H9 (cell line): ENCODE measurements at regions not wholly inside any gene's neighbourhood (a gene's known extent, or its start where the extent isn't known, plus 50 kb on each side); places are given as distances from the start of the nearest gene placed in this dataset.

ENCODE experiments used
- DNase-seq: peaks from one replicate; pipeline ENCODE4 v3.0.0-alpha.2; 2017
- H2AFZ ChIP-seq: one replicate; pipeline ENCODE4 v1.6.1; 2013; ENCODE audit warnings: mild to moderate bottlenecking, low read length, control low read depth, moderate library complexity
- H2AK5ac ChIP-seq: 2 replicates; pipeline ENCODE4 v1.6.1; 2013; ENCODE audit warnings: low read length, control low read depth, mixed read lengths; ENCODE audit not compliant: insufficient read length
- H2BK120ac ChIP-seq: one replicate; pipeline ENCODE4 v1.6.1; 2013; ENCODE audit warnings: low read depth, mild to moderate bottlenecking, low read length, control low read depth, inconsistent platforms; ENCODE audit not compliant: poor library complexity, severe bottlenecking
- H2BK12ac ChIP-seq: 2 replicates; pipeline ENCODE4 v1.6.1; 2013; ENCODE audit warnings: low read length, control low read depth, mixed read lengths, low read depth; ENCODE audit not compliant: insufficient read length
- H2BK15ac ChIP-seq: 2 replicates; pipeline ENCODE4 v1.6.1; 2013; ENCODE audit warnings: low read depth, low read length, control low read depth
- H2BK20ac ChIP-seq: one replicate; pipeline ENCODE4 v1.6.1; 2013; ENCODE audit warnings: low read depth, mild to moderate bottlenecking, low read length, control low read depth, inconsistent platforms; ENCODE audit not compliant: poor library complexity, severe bottlenecking
- H2BK5ac ChIP-seq: 2 replicates; pipeline ENCODE4 v1.6.1; 2013; ENCODE audit warnings: low read length, control low read depth, mixed read lengths; ENCODE audit not compliant: insufficient read length
- H3K14ac ChIP-seq: 2 replicates; pipeline ENCODE4 v1.6.1; 2013; ENCODE audit warnings: low read length, control low read depth; ENCODE audit not compliant: insufficient read depth
- H3K18ac ChIP-seq: 2 replicates; pipeline ENCODE4 v1.6.1; 2013; ENCODE audit warnings: low read depth, mild to moderate bottlenecking, mixed read lengths, low read length, control low read depth; ENCODE audit not compliant: insufficient read length
- H3K23ac ChIP-seq: 2 replicates; pipeline ENCODE4 v1.6.1; 2013; ENCODE audit warnings: low read length, control low read depth, mixed read lengths, low read depth; ENCODE audit not compliant: insufficient read length
- H3K23me2 ChIP-seq: 2 replicates; pipeline ENCODE4 v1.6.1; 2013; ENCODE audit warnings: low read depth, mild to moderate bottlenecking, mixed read lengths, low read length, control low read depth; ENCODE audit not compliant: insufficient read length, poor library complexity, severe bottlenecking
- H3K27ac ChIP-seq: 2 replicates; pipeline ENCODE4 v1.5.1; 2013; ENCODE audit warnings: low read length, control low read depth, mixed read lengths, low read depth; ENCODE audit not compliant: insufficient read length
- H3K27me3 ChIP-seq: 2 replicates; pipeline ENCODE4 v1.6.1; 2013; ENCODE audit warnings: low read length, control low read depth, inconsistent platforms; ENCODE audit not compliant: insufficient read depth
- H3K4ac ChIP-seq: 2 replicates; pipeline ENCODE4 v1.6.1; 2013; ENCODE audit warnings: low read depth, mild to moderate bottlenecking, control low read depth, inconsistent platforms, low read length, moderate library complexity
- H3K4me1 ChIP-seq: 2 replicates; pipeline ENCODE4 v1.6.1; 2013; ENCODE audit warnings: low read length, control low read depth, inconsistent platforms; ENCODE audit not compliant: insufficient read depth
- H3K4me2 ChIP-seq: 2 replicates; pipeline ENCODE4 v1.6.1; 2013; ENCODE audit warnings: low read length, control low read depth, mixed read lengths; ENCODE audit not compliant: insufficient read length, insufficient read depth
- H3K56ac ChIP-seq: 2 replicates; pipeline ENCODE4 v1.6.1; 2013; ENCODE audit warnings: low read depth, mild to moderate bottlenecking, mixed read lengths, low read length, control low read depth; ENCODE audit not compliant: insufficient read length
- H3K79me1 ChIP-seq: 2 replicates; pipeline ENCODE4 v1.6.1; 2013; ENCODE audit warnings: low read depth, mild to moderate bottlenecking, moderate library complexity, low read length, control low read depth, inconsistent platforms; ENCODE audit not compliant: insufficient read depth, poor library complexity, severe bottlenecking
- H3K79me2 ChIP-seq: 2 replicates; pipeline ENCODE4 v1.6.1; 2013; ENCODE audit warnings: low read length, control low read depth, inconsistent platforms; ENCODE audit not compliant: insufficient read depth
- H3K9ac ChIP-seq: 2 replicates; pipeline ENCODE4 v1.6.1; 2013; ENCODE audit warnings: low read length, control low read depth, mixed read lengths; ENCODE audit not compliant: insufficient read length; ENCODE audit errors: extremely low read depth
- H3K9me3 ChIP-seq: one replicate; pipeline ENCODE4 v1.6.1; 2013; ENCODE audit warnings: low read depth, low read length, inconsistent platforms; ENCODE audit not compliant: control insufficient read depth
- H3T11ph ChIP-seq: one replicate; pipeline ENCODE4 v1.6.1; 2013; ENCODE audit warnings: mild to moderate bottlenecking, low read length, control low read depth, inconsistent platforms
- H4K20me1 ChIP-seq: one replicate; pipeline ENCODE4 v1.6.1; 2013; ENCODE audit not compliant: control insufficient read depth, insufficient read length, insufficient read depth
- H4K5ac ChIP-seq: 2 replicates; pipeline ENCODE4 v1.6.1; 2013; ENCODE audit warnings: low read depth, mild to moderate bottlenecking, mixed read lengths, low read length, control low read depth; ENCODE audit not compliant: insufficient read length
- H4K8ac ChIP-seq: replicated peaks from 2 replicates; pipeline ENCODE4 v1.6.1; 2013; ENCODE audit warnings: low read length, control low read depth, mixed read lengths, low read depth; ENCODE audit not compliant: insufficient read length
- H4K91ac ChIP-seq: 2 replicates; pipeline ENCODE4 v1.6.1; 2013; ENCODE audit warnings: low read depth, mild to moderate bottlenecking, moderate library complexity, mixed read lengths, low read length, control low read depth; ENCODE audit not compliant: insufficient read length
- H3K27ac Mint-ChIP-seq, 3 experiments: 2 replicates in 2 of 3; 3 replicates in 1 of 3; pipeline ENCODE4 v1.8.0; 2020 to 2021; ENCODE audit warnings: mixed read lengths in 3 of 3, mild to moderate bottlenecking in 1 of 3, moderate library complexity in 1 of 3
- H3K27me3 Mint-ChIP-seq: 2 replicates; pipeline ENCODE4 v1.8.0; 2021; ENCODE audit warnings: low read depth, mild to moderate bottlenecking, moderate library complexity, mixed read lengths
- H3K36me3 Mint-ChIP-seq, 3 experiments: 2 replicates in 2 of 3; 3 replicates in 1 of 3; pipeline ENCODE4 v1.8.0; 2020 to 2021; ENCODE audit warnings: low read depth in 3 of 3, mixed read lengths in 3 of 3; ENCODE audit not compliant: insufficient read depth in 1 of 3
- H3K4me1 Mint-ChIP-seq, 2 experiments: 2 replicates each; pipeline ENCODE4 v1.8.0; 2020; ENCODE audit warnings: mixed read lengths in 2 of 2
- H3K4me3 Mint-ChIP-seq, 2 experiments: 2 replicates in 1 of 2; 3 replicates in 1 of 2; pipeline ENCODE4 v1.8.0; 2020 to 2021; ENCODE audit warnings: mild to moderate bottlenecking in 2 of 2, mixed read lengths in 2 of 2, moderate library complexity in 1 of 2
- H3K9me3 Mint-ChIP-seq, 2 experiments: 2 replicates in 1 of 2; 3 replicates in 1 of 2; pipeline ENCODE4 v1.8.0; 2020; ENCODE audit warnings: mild to moderate bottlenecking in 2 of 2, mixed read lengths in 2 of 2, moderate library complexity in 1 of 2
- CTCF ChIP-seq: fragments of 200-600 bp; sonication (generic); conservative IDR thresholded peaks from 3 replicates; pipeline ENCODE4 v1.8.0; 2021; ENCODE audit warnings: antibody characterized with exemption, mild to moderate bottlenecking
- WGBS: extraction: QIAGEN DNeasy Blood & Tissue Kit; methylation state at CpG from one replicate; pipeline ENCODE4 v1.1.7; 2013; ENCODE audit warnings: missing lambda C conversion rate, low lambda C conversion rate, mixed read lengths; ENCODE audit not compliant: insufficient read length; ENCODE audit errors: extremely low coverage; 5-methylcytosine and 5-hydroxymethylcytosine counted together

GRCh38 chr16:17692484-17692883, 221.7 kb upstream of the XYLT1 start:
- Histone ChIP-seq H3K79me2 (no peaks in the 10 kb centered on the region), H4K8ac (no peak overlapping the region), H3T11ph (no peak overlapping the region), H4K20me1 (no peaks in the 10 kb centered on the region), H2BK12ac (no peak overlapping the region), H2BK20ac (no peak overlapping the region), H2BK5ac (no peak overlapping the region), H3K23me2 (no peaks in the 10 kb centered on the region), H3K4me1 (no peaks in the 10 kb centered on the region; the same call in 1 of the 2 replicates), H2AFZ (no peak overlapping the region), H4K5ac (no peak overlapping the region), H3K9ac (no peak overlapping the region), H3K56ac (no peak overlapping the region), H2BK120ac (no peak overlapping the region), H3K79me1 (no peaks in the 10 kb centered on the region), H4K91ac (no peak overlapping the region), H3K9me3 (no peaks in the 10 kb centered on the region), H3K27ac (no peak overlapping the region), H3K23ac (no peak overlapping the region), H3K4me2 (no peak overlapping the region), H3K4ac (no peak overlapping the region), H2BK15ac (no peak overlapping the region), H3K18ac (no peak overlapping the region), H2AK5ac (no peak overlapping the region), H3K27me3 (no peaks in the 10 kb centered on the region), H3K14ac (no peak overlapping the region)
- Mint-ChIP-seq H3K27ac (no peak overlapping the region), H3K9me3 (no peaks in the 10 kb centered on the region), H3K4me3 (no peak overlapping the region), H3K36me3 (no peaks in the 10 kb centered on the region), H3K27me3 (no peaks in the 10 kb centered on the region; the same call in 1 of the 2 replicates), H3K4me1 (peaks cover 5 to 10% of the 10 kb centered on the region in 2 experiments; a peak in 3 of 4 replicates)
- no peak for DNase-seq
- TF ChIP-seq CTCF: no peak
- WGBS: no CpG with 5 or more reads among the region's 4 CpGs
